Stimulated activated CD4-positive, alpha-beta T cell treated with anti-CD3 and anti-CD28 coated beads, Interleukin-1b, Interleukin-23, amount 100 ng/mL, for 4 hours (primary cell): ENCODE measurements at regions not wholly inside any gene's neighbourhood (a gene's known extent, or its start where the extent isn't known, plus 50 kb on each side); places are given as distances from the start of the nearest gene placed in this dataset.

Source experiments
- DNase-seq, 2 donors: peaks; one replicate each; pipeline ENCODE4 v3.0.0-alpha.2; 2020; ENCODE audit warnings: low read depth in 2 of 2

GRCh38 chr6:167755461-167755860 is 71.2 kb upstream of the AFDN start:
- no peak for DNase-seq

DNA sequence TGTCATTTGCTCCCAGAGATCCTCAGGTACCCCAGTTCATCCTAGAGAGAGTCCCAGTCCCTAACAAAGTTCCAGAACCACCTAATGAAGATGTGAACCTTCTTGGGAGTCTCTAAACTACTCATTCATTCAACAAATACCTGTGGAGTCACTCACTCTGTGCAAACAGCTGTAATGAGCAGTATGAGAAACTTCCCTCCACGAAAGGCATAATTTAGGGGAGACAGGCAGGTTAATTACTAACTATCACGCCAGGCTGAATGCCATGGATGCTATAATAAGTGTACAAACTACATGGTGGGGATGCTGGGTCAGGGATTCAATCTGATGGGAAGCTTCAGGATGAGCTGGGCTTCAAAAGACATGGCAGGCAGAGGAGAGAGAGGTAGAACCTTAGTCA is 70.1 kb upstream of the AFDN start:
- DNase-seq = no peak

- DNase-seq = no peak
Measured at GRCh38 chr6:167757249-167757648, 69.5 kb upstream of the AFDN start.

DNA sequence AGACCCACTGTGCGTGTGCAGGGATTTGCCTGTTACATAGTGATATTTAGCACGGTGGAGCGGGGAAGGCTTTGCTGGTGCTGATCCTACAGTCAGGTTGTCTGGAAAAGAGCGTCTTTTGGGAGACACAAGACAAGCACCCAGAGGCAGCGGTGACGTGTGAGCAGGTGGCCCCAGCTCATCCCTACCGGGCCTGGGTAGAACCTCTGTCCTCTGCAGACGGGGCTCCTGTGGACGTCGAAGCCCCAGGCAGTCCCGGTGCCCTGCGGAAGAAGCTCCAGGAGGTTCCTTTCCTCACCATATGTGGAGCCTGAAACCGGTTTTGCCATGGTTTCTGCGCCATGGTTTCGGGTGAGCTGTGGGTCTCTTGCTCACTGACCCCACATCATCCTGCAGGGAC is 68.9 kb upstream of the AFDN start:
- DNase-seq = no peak

- DNase-seq = no peak
Measured at GRCh38 chr6:167758309-167759023, 68.2 kb upstream of the AFDN start.

DNA sequence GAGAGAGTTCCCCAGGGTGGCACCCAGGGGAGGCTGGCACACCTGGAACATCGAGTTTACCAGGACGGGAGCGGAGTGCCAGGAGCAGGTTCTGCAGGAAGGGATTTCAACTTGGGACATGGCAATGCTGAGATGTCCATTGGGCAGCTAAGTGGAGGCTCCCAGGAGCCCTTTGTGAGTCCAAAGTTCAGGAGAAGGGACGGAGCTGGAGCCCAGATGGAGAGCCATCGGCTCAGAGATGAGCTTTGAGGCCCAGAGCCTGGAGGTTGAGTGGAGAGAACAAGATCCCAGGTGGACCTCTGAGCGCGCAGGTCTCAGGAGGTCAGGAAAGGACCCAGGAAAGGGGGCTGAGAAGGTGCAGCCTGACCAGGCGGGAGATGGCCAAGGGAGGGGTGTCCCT is 67.5 kb upstream of the AFDN start:
- no peak for DNase-seq

- DNase-seq = no peak
Measured at GRCh38 chr6:167759912-167760311, 66.8 kb upstream of the AFDN start.

GRCh38 chr6:167760979-167761793 is 65.5 kb upstream of the AFDN start:
- DNase-seq = no peak

DNA sequence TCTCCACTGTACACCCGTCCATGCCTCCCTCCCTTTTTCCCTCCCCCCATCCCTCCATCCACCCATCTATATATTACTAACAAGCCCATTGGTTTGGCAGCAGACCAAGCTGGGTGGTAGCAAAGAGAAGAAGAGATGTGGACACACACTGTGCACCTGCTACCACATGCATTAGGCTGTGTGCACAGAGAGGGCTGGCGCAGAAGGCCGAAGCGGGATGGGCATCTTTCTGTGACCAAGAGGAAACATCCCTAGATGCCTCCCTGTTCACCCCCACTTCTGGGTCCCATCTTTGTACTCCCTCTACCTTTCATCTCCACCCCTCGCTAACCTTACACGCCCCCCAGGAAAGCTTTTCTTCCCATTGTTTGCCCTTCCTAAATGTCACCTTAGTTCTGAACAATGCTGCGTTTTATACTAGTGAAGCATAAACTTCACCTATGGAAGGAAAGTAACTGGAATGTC is 64.9 kb upstream of the AFDN start:
- no peak for DNase-seq

DNA sequence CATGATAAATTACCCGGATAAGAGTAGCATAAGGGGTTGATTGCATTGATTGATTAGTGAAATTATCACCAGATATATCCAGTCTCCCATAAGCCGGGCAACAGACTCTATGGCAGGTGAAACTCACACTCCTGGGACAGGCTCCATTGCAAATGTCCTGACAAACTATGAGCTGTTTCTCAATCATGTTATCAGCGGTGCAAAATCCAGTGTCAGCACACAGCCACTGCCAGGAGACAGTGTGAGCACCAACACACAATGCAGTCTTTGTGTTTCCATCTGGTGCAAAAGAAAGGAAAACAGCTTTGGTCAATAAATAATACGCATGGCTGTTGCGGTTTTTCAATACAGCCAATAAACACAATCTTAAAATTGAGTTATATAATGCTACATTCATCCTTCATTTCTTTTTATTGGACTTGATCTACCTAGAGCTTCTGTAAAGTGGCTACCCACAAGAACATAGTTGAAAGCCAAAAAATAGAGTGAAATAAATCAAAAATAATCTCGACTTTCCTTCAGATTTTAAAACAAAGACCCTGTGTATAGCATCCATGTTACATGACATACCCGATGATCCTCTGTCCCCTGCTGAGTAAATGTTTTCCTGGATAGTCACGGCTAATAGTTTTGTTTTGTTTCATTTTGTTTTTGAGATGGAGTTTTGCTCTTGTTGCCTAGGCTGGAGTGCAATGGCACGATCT is 64.3 kb upstream of the AFDN start:
- DNase-seq = no peak

- no peak for DNase-seq
Measured at GRCh38 chr6:167763056-167763944, 63.4 kb upstream of the AFDN start.

GRCh38 chr6:167764215-167764614 is 62.5 kb upstream of the AFDN start:
- DNase-seq = no peak

DNA sequence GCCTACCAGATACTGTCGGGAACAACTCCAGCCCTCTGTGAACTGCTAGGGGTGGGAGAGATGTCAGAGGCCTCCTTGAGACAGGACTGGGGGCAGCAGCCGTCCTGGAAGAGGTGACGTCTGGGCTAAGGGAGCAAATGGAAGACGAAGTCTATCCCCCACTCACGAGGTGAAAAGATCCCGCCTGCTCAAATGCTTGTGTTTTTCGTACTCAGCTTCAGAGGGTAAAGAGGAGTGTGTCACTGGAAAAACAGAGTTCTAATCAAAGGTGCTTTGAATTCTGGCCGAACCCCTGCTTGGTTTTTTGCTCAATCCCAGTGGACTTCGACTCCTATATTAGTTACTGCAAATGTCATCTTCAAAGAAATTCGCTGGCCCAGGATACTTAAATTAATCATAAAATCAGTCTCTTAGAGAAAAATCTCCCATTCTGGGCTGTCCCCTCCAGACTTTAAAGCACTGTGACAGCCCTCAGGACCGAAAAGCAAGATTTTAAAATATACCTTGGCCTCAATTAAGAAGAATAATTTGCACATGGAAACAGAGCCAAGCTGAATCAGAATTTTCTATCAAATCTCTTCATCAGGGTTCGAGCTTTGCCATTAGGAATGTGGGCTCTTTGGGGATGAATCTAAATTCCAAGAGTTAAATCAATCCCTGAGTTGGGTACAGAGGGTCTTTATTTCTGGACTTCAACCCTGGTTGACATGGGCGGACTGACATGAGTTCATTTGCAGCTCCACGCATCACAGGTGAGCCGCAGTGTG is 61.8 kb upstream of the AFDN start:
- no peak for DNase-seq

DNA sequence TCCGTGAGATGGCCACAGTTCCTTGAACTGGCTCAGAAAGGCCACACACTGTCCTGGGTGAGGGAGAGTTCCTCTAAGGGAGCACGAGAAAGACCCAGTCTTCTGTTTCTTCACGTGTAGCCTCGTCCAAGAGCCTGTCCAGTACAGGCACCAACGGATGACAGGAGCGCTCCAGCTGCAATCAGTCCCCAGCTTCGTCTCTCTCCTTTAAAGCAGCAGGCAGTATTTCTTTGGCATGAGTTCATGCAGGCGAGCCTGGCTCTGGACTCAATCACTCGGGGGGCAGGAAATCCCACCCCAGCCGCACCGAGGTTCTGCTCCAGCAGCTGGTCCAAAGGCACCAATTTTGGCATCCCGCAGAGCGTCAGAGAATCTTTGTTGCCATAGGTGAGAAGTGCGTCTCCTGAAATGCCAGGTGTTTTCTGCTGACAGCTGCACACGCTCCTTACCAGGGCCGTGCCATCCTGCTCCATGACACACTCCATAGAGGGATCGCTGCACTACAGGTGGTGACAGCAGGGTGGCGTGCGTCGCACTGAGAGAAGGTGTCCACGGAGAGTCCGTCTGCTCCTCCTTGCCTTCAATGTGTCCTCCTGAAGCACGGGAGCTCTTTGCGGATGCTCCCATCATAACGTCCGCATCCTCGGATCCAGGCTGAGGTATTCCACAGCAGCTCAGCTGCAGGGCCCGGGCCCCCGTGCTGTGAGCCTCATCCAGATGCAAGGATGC is 59.6 kb upstream of the AFDN start:
- no peak for DNase-seq

DNA sequence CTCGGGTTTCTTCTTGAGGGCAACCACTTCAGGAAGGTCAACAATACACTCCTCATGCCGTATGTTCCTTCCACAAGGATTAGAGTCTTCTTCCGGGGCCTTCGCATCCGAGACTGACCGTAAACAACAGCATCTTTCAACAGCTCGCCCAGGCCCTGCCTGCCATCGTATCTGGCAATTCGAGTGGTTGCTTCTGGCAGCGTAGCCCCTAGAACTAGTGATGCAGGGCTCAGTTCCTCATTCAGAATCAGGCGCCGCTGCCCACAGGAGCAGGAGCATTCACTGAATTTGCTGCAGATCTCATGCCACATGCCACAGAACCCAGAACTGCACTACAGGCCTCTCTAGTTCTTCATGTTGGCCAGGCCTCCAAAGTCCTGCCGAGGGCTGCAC is 59.0 kb upstream of the AFDN start:
- no peak for DNase-seq

- no peak for DNase-seq
Measured at GRCh38 chr6:167768471-167769215, 58.1 kb upstream of the AFDN start.

- DNase-seq = no peak
Measured at GRCh38 chr6:167769408-167770190, 57.1 kb upstream of the AFDN start.

GRCh38 chr6:167770291-167770955 is 56.3 kb upstream of the AFDN start:
- no peak for DNase-seq
